HEK293T (cell line): ENCODE measurements at regions not wholly inside any gene's neighbourhood (a gene's known extent, or its start where the extent isn't known, plus 50 kb on each side); places are given as distances from the start of the nearest gene placed in this dataset.

ENCODE experiments used
- ELF4 ChIP-seq: fragments of 450-650 bp; IDR thresholded peaks from 2 replicates; pipeline ENCODE4 v1.6.1; 2017; ENCODE audit warnings: antibody characterized with exemption
- FOXK2 ChIP-seq: fragments of 450-650 bp; IDR thresholded peaks from 2 replicates; pipeline ENCODE4 v1.6.1; 2016; ENCODE audit warnings: mild to moderate bottlenecking
- FOXM1 ChIP-seq: fragments of 450-650 bp; IDR thresholded peaks from 2 replicates; pipeline ENCODE4 v1.6.1; 2017; ENCODE audit warnings: mild to moderate bottlenecking, borderline replicate concordance
- HDGF ChIP-seq: fragments of 450-650 bp; IDR thresholded peaks from 2 replicates; pipeline ENCODE4 v1.6.1; 2017; ENCODE audit warnings: antibody characterized with exemption, borderline replicate concordance
- L3MBTL2 ChIP-seq: fragments of 450-650 bp; conservative IDR thresholded peaks from 2 replicates; pipeline ENCODE4 v1.6.1; 2016; ENCODE audit warnings: mild to moderate bottlenecking
- SP1 ChIP-seq: fragments of 450-650 bp; IDR thresholded peaks from 2 replicates; pipeline ENCODE4 v1.6.1; 2017
- ZNF384 ChIP-seq: fragments of 450-650 bp; IDR thresholded peaks from 2 replicates; pipeline ENCODE4 v1.6.1; 2016

DNA sequence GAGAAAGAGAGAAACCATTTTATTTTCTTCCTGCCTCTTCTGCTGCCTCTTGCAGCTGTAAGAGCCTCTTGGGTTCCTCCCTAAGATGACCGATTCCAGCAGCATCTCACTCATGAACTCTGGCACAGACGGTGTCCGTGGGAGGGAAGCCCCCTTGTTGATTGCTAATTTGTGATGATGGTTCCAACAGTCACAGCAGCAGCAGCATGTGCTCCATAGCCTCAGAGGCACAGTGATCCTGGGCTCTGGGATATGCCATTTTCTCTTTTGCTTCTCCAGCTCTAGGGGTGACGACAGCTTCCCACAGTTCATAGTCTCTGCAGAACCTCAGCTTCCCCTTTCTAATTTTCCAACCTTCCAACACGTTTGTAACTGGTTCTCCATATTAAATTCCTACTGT, 324.2 kb upstream of the HS6ST1 start:
- TF ChIP-seq FOXM1 (no peak), FOXK2 (no peak), ELF4 (no peak), ZNF384 (no peak), SP1 (no peak), HDGF (no peak), L3MBTL2 (no peak)
